CD14-positive monocyte (primary cell): ENCODE measurements at regions not wholly inside any gene's neighbourhood (a gene's known extent, or its start where the extent isn't known, plus 50 kb on each side); places are given as distances from the start of the nearest gene placed in this dataset.

Source experiments
- DNase-seq, 3 donors: peaks; one replicate each; pipeline ENCODE4 v3.0.0-alpha.2; 2011 to 2022
- H2AFZ ChIP-seq: 2 replicates; pipeline ENCODE4 v1.6.0; 2012; ENCODE audit warnings: mild to moderate bottlenecking, low read depth, low read length, inconsistent platforms; ENCODE audit not compliant: insufficient read depth, poor library complexity, severe bottlenecking
- H3K27ac ChIP-seq, 2 donors: 1 replicate in 1 of 2; 2 replicates in 1 of 2; pipeline ENCODE4 v1.5.1; 2012 to 2013; ENCODE audit warnings: low read length in 2 of 2, control low read depth in 1 of 2, inconsistent platforms in 1 of 2, low read depth in 1 of 2, mild to moderate bottlenecking in 1 of 2
- H3K27me3 ChIP-seq, 2 donors: one replicate each; pipeline versions ENCODE4 v1.6.0 to v1.6.1; 2011 to 2013; ENCODE audit warnings: low read length in 2 of 2; ENCODE audit not compliant: control insufficient read depth in 2 of 2, insufficient read depth in 2 of 2
- H3K36me3 ChIP-seq, 2 donors: replicated peaks in 1 of 2; 1 replicate in 1 of 2; 2 replicates in 1 of 2; pipeline versions ENCODE4 v1.5.1 to v1.6.1; 2012 to 2013; ENCODE audit warnings: low read length in 2 of 2, control low read depth in 1 of 2, inconsistent platforms in 1 of 2, mild to moderate bottlenecking in 1 of 2; ENCODE audit not compliant: insufficient read depth in 2 of 2, control insufficient read depth in 1 of 2
- H3K4me1 ChIP-seq, 2 donors: 1 replicate in 1 of 2; 2 replicates in 1 of 2; pipeline versions ENCODE4 v1.5.1 to v1.6.1; 2012 to 2013; ENCODE audit warnings: low read length in 2 of 2, control low read depth in 1 of 2, inconsistent platforms in 1 of 2, mild to moderate bottlenecking in 1 of 2, moderate library complexity in 1 of 2; ENCODE audit not compliant: insufficient read depth in 2 of 2, control insufficient read depth in 1 of 2
- H3K4me2 ChIP-seq: replicated peaks from 2 replicates; pipeline ENCODE3; 2012; ENCODE audit warnings: low read length, moderate library complexity, mild to moderate bottlenecking; ENCODE audit not compliant: poor library complexity, severe bottlenecking; ENCODE audit errors: extremely low read depth
- H3K4me3 ChIP-seq, 3 experiments: fragments of 200-600 bp in 1 of 3; sonication (generic) in 1 of 3; replicated peaks in 1 of 3; 1 replicate in 2 of 3; 2 replicates in 1 of 3; pipeline ENCODE4 v1.5.1; 2011 to 2013; ENCODE audit warnings: low read length in 3 of 3, mild to moderate bottlenecking in 3 of 3, control low read depth in 2 of 3, low read depth in 2 of 3, inconsistent platforms in 1 of 3, moderate library complexity in 1 of 3
- H3K79me2 ChIP-seq: 2 replicates; pipeline ENCODE4 v1.6.0; 2012; ENCODE audit warnings: mild to moderate bottlenecking, control low read depth, inconsistent platforms, low read length, moderate library complexity; ENCODE audit not compliant: insufficient read depth
- H3K9ac ChIP-seq: 2 replicates; pipeline ENCODE4 v1.6.0; 2017; ENCODE audit warnings: low read length, mild to moderate bottlenecking; ENCODE audit not compliant: insufficient read depth, poor library complexity, severe bottlenecking
- H3K9me3 ChIP-seq, 2 donors: replicated peaks in 1 of 2; 1 replicate in 1 of 2; 2 replicates in 1 of 2; pipeline versions ENCODE4 v1.5.1 to v1.6.1; 2012 to 2013; ENCODE audit warnings: low read length in 2 of 2, control low read depth in 1 of 2; ENCODE audit not compliant: control insufficient read depth in 1 of 2, insufficient read depth in 1 of 2
- H4K20me1 ChIP-seq: 2 replicates; pipeline ENCODE4 v1.6.0; 2012; ENCODE audit warnings: mild to moderate bottlenecking, low read length, control low read depth, moderate library complexity; ENCODE audit not compliant: insufficient read depth
- H3K27ac Mint-ChIP-seq, 7 donors: one replicate each; pipeline ENCODE4 v1.8.0; 2020; ENCODE audit warnings: mild to moderate bottlenecking in 7 of 7, mixed read lengths in 7 of 7, moderate library complexity in 6 of 7, inconsistent platforms in 2 of 7
- H3K27me3 Mint-ChIP-seq, 3 donors: one replicate each; pipeline ENCODE4 v1.8.0; 2021 to 2022; ENCODE audit warnings: low read depth in 3 of 3, mild to moderate bottlenecking in 3 of 3, mixed read lengths in 3 of 3, moderate library complexity in 3 of 3, inconsistent platforms in 1 of 3
- H3K36me3 Mint-ChIP-seq, 2 donors: one replicate each; pipeline ENCODE4 v1.8.0; 2020; ENCODE audit warnings: mixed read lengths in 2 of 2, inconsistent platforms in 1 of 2, mild to moderate bottlenecking in 1 of 2
- H3K4me1 Mint-ChIP-seq: one replicate; pipeline ENCODE4 v1.8.0; 2020; ENCODE audit warnings: mild to moderate bottlenecking, mixed read lengths
- H3K4me3 Mint-ChIP-seq, 2 donors: one replicate each; pipeline ENCODE4 v1.8.0; 2020; ENCODE audit warnings: mild to moderate bottlenecking in 2 of 2, mixed read lengths in 2 of 2, moderate library complexity in 1 of 2
- H3K9me3 Mint-ChIP-seq, 7 donors: one replicate each; pipeline ENCODE4 v1.8.0; 2020 to 2022; ENCODE audit warnings: mixed read lengths in 7 of 7, mild to moderate bottlenecking in 6 of 7, moderate library complexity in 6 of 7, inconsistent platforms in 2 of 7
- CTCF ChIP-seq: fragments of 200-600 bp; IDR thresholded peaks from one replicate; pipeline ENCODE4 v1.8.0; 2022; ENCODE audit warnings: antibody characterized with exemption, mild to moderate bottlenecking
- WGBS: methylation state at CpG from one replicate; pipeline ENCODE4 v1.1.5; 2013; ENCODE audit warnings: missing lambda C conversion rate; ENCODE audit not compliant: insufficient coverage; 5-methylcytosine and 5-hydroxymethylcytosine counted together
- intact Hi-C, 2 donors: fragments of 100-400 bp; cut with micrococcal nuclease; formaldehyde crosslinking; loops; one replicate each; pipeline versions ENCODE4 v1.15.0 to v1.15.1; 2023

DNA sequence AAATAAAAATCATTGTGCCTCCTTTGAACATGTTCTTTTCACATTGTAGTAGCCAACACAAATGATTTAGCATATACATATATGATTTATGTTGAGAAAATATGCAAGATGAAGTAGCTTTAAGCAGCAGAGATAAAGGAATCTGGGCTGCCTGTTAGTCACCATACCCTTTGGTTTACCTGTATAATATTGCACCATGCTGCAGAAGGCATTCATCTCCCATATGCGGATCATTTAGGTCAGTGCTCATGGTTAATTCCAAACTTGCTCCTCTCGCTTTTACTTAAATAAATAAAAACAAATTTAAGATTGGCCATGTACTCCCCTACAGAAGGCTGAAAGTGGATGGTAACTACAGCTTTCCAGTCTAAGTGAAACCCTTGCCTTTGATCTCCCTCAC lies 86.7 kb upstream of the TBL1XR1 start:
- Mint-ChIP-seq H3K27ac (peak overlapping the region; percentile 19 to 93 (median 90)), H3K4me1 (peaks cover 47% of the 10 kb centered on the region), H3K36me3 (no peaks in the 10 kb centered on the region), H3K27me3 (peaks cover 0 to 3% (median 0%) of the 10 kb centered on the region in 3 donors), H3K9me3 (peaks cover 4 to 12% (median 8%) of the 10 kb centered on the region in 7 donors), H3K4me3 (no peak overlapping the region)
- H2AFZ ChIP-seq: peak overlapping the region; percentile 75
- 80% methylated on average over 1 of the region's 2 CpGs for WGBS
- peak overlapping the region in 1 of 2 donors; percentile 79 for H3K27ac ChIP-seq
- TF ChIP-seq CTCF: no peak
- peaks cover 0 to 6% of the 10 kb centered on the region in 2 donors for H3K9me3 ChIP-seq
- no peaks in the 10 kb centered on the region for H3K36me3 ChIP-seq
- H3K27me3 ChIP-seq: no peaks in the 10 kb centered on the region
- H3K4me2 ChIP-seq: peak overlapping the region; percentile 60
- intact Hi-C loops: no loop called here
- DNase-seq: no peak
- H3K4me1 ChIP-seq: peaks cover 48 to 49% of the 10 kb centered on the region in 2 donors
- peak overlapping the region in 1 of 3 experiments; percentile 52 for H3K4me3 ChIP-seq
- H3K79me2 ChIP-seq: no peaks in the 10 kb centered on the region
- H3K9ac ChIP-seq: no peak overlapping the region
- no peaks in the 10 kb centered on the region for H4K20me1 ChIP-seq

GRCh38 chr3:177284383-177284881 lies 87.2 kb upstream of the TBL1XR1 start:
- H3K36me3 Mint-ChIP-seq: no peaks in the 10 kb centered on the region
- WGBS: 2% methylated on average over 6 of the region's 8 CpGs
- peak overlapping the region; percentile 60 for H3K4me2 ChIP-seq
- intact Hi-C loops: no loop called here
- no peaks in the 10 kb centered on the region for H3K36me3 ChIP-seq
- peaks cover 0 to 3% (median 3%) of the 10 kb centered on the region in 3 donors for H3K27me3 Mint-ChIP-seq
- H3K27ac ChIP-seq: peak overlapping the region; percentile 18 to 79
- peaks cover 0 to 6% of the 10 kb centered on the region in 2 donors for H3K9me3 ChIP-seq
- peak overlapping the region; percentile 82 to 93 (median 92) for H3K27ac Mint-ChIP-seq
- peak overlapping the region; percentile 21 to 83 for H3K4me3 Mint-ChIP-seq
- peak; percentile 13 for TF ChIP-seq CTCF
- peak overlapping the region in 1 of 3 experiments; percentile 52 for H3K4me3 ChIP-seq
- no peak overlapping the region for H3K9ac ChIP-seq
- H2AFZ ChIP-seq: peak overlapping the region; percentile 75
- H3K27me3 ChIP-seq: no peaks in the 10 kb centered on the region
- peaks cover 4 to 12% (median 8%) of the 10 kb centered on the region in 7 donors for H3K9me3 Mint-ChIP-seq
- H3K4me1 Mint-ChIP-seq: peaks cover 52% of the 10 kb centered on the region
- peaks cover 53 to 54% of the 10 kb centered on the region in 2 donors for H3K4me1 ChIP-seq
- DNase-seq: peak; percentile 68 to 75 (median 68)
- no peaks in the 10 kb centered on the region for H4K20me1 ChIP-seq
- no peaks in the 10 kb centered on the region for H3K79me2 ChIP-seq
